ACC112 (cell line): ENCODE measurements at regions not wholly inside any gene's neighbourhood (a gene's known extent, or its start where the extent isn't known, plus 50 kb on each side); places are given as distances from the start of the nearest gene placed in this dataset.

Experiments
- H2AFZ ChIP-seq: fragments of 200-600 bp; sonication (generic); one replicate; pipeline ENCODE4 v1.6.0; 2017; ENCODE audit warnings: antibody characterized with exemption, low read length; ENCODE audit not compliant: unreplicated experiment
- H3K27ac ChIP-seq: fragments of 200-600 bp; sonication (generic); 2 replicates; pipeline ENCODE4 v1.5.1; 2014; ENCODE audit warnings: low read depth, mild to moderate bottlenecking, antibody characterized with exemption, low read length, moderate library complexity
- H3K27me3 ChIP-seq: fragments of 200-600 bp; sonication (generic); 2 replicates; pipeline ENCODE4 v1.6.1; 2014; ENCODE audit warnings: mild to moderate bottlenecking, antibody characterized with exemption, low read length, moderate library complexity, mixed read lengths; ENCODE audit not compliant: insufficient read depth
- H3K36me3 ChIP-seq: fragments of 200-600 bp; sonication (generic); 2 replicates; pipeline ENCODE4 v1.6.1; 2016; ENCODE audit warnings: mild to moderate bottlenecking, antibody characterized with exemption, low read length, moderate library complexity, mixed read lengths; ENCODE audit not compliant: insufficient read depth
- H3K4me1 ChIP-seq: fragments of 200-600 bp; sonication (generic); one replicate; pipeline ENCODE4 v1.6.1; 2016; ENCODE audit warnings: low read length, mixed read lengths; ENCODE audit not compliant: insufficient read depth, unreplicated experiment, control insufficient read depth
- H3K4me3 ChIP-seq: fragments of 200-600 bp; sonication (generic); 2 replicates; pipeline ENCODE4 v1.5.1; 2014; ENCODE audit warnings: mild to moderate bottlenecking, low read depth, low read length
- H3K79me2 ChIP-seq: fragments of 200-600 bp; sonication (generic); one replicate; pipeline ENCODE4 v1.6.0; 2016; ENCODE audit warnings: low read length; ENCODE audit not compliant: control insufficient read depth, unreplicated experiment, insufficient read depth

DNA sequence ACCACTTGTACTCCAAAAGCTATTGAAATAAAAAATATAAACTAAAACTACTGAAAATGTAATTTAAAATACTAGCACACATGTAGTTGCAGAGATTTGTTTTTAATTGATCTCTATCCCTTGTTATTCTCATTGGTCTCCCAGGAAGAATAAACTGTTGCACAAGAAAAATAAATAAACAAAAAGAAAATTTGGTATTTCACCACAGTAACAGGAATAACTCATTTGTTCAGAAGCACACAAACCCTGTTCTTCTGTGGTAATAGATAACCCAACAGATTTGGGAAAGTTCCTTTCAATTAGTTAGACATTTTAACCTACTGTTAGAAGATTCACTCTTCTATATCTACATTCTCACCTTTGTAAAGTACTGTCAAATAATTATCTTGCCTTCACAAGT lies 70.9 kb upstream of the APOOL start:
- H3K27ac ChIP-seq: no peak overlapping the region
- H3K36me3 ChIP-seq: no peaks in the 10 kb centered on the region
- no peaks in the 10 kb centered on the region for H3K79me2 ChIP-seq
- no peaks in the 10 kb centered on the region for H3K4me1 ChIP-seq
- no peak overlapping the region for H2AFZ ChIP-seq
- H3K4me3 ChIP-seq: no peak overlapping the region
- H3K27me3 ChIP-seq: no peaks in the 10 kb centered on the region

GRCh38 chrX:84933956-84934556 lies 69.6 kb upstream of the APOOL start:
- H3K4me3 ChIP-seq: no peak overlapping the region
- no peaks in the 10 kb centered on the region for H3K4me1 ChIP-seq
- no peaks in the 10 kb centered on the region for H3K36me3 ChIP-seq
- H3K27ac ChIP-seq: no peak overlapping the region
- no peaks in the 10 kb centered on the region for H3K27me3 ChIP-seq
- H3K79me2 ChIP-seq: no peaks in the 10 kb centered on the region
- no peak overlapping the region for H2AFZ ChIP-seq
